ENCODE measurements at regions not wholly inside any gene's neighbourhood (a gene's known extent, or its start where the extent isn't known, plus 50 kb on each side); places are given as distances from the start of the nearest gene placed in this dataset.
A peak's percentile ranks its signal among the peaks of the same experiment; 100 is the strongest.

- no peak for DNase-seq (ENCODE audit: low read depth)
Observed at GRCh38 chr7:131218727-131219128, 108.9 kb upstream of the MKLN1 start.

DNA sequence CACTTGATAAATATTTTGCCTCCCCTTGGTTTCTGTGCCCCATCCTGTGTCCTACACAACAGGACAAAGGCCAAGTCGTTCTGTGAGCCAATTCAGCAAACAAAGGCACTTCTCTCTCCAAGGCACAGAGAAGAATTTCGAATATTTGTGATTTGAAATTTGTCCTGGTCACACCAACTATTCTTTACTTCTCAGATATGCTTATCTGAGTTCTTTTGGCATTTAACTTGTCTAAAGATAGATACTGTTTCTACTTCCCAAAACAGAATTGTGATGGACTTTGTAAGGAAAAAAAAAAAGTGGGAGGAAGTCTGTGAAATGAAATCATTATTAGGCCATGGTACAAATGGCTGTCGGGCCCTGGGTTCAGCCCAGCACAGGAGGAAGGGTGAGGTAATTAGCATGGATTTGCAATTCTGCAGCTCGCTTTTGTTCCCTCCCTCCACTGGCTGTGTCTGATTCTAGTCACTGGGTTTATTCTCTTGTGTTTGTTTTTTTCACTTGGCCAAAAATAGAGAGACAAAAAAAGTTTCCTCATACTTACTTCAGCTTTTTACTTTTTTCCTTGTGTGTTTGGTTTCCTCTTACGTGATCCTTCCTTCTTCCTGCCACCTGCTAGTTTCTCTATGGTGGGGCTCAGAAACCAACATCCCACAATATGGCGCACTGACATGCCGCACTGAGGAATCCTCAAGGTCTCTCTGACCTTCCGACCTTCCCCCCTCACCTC, 108.2 kb upstream of the MKLN1 start:
- no peak for DNase-seq (ENCODE audit: low read depth)

DNA sequence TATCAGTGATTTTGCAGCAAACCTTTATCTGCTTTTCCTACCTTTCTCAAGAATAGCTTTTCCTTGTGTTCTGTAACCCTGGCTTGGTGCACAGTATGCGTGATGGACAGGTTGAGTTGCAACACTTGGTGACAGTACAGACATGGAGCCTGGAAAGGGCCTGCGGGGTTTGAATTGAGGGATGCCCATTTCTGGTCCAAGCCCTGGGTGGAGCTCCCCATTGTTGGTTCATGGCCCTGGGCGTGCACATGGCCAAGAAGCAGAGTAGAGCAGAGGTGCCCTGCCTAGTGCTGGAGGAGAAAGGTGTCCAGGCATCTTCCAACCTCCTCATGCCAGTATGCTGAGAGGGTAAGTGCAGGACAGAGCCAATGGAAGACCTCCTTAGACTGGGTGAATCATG, 106.6 kb upstream of the MKLN1 start:
- DNase-seq (ENCODE audit: low read depth) = no peak

DNA sequence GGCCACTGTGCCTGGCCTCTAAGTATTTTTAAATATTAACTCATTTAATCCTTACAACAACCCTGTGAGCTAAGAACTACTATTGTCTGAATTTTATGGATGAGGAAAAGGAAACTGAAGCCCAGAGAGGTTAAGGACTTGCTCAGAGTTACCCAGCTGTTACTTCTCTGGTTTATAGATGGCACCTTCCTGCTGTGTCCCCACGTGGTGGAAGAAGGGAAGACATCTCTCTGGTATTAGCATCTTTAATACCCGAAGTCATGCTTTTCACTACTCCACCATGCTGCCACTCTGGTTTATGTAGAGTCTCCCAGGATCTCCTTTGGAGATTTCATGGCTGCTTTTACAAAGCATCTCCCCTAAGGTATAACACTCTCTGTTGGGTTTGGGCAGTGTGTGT, 105.5 kb upstream of the MKLN1 start:
- no peak for DNase-seq (ENCODE audit: low read depth)

GRCh38 chr7:131223151-131223550, 104.5 kb upstream of the MKLN1 start:
- DNase-seq (ENCODE audit: low read depth) = no peak

GRCh38 chr7:131224996-131225395, 102.7 kb upstream of the MKLN1 start:
- DNase-seq (ENCODE audit: low read depth) = no peak

DNA sequence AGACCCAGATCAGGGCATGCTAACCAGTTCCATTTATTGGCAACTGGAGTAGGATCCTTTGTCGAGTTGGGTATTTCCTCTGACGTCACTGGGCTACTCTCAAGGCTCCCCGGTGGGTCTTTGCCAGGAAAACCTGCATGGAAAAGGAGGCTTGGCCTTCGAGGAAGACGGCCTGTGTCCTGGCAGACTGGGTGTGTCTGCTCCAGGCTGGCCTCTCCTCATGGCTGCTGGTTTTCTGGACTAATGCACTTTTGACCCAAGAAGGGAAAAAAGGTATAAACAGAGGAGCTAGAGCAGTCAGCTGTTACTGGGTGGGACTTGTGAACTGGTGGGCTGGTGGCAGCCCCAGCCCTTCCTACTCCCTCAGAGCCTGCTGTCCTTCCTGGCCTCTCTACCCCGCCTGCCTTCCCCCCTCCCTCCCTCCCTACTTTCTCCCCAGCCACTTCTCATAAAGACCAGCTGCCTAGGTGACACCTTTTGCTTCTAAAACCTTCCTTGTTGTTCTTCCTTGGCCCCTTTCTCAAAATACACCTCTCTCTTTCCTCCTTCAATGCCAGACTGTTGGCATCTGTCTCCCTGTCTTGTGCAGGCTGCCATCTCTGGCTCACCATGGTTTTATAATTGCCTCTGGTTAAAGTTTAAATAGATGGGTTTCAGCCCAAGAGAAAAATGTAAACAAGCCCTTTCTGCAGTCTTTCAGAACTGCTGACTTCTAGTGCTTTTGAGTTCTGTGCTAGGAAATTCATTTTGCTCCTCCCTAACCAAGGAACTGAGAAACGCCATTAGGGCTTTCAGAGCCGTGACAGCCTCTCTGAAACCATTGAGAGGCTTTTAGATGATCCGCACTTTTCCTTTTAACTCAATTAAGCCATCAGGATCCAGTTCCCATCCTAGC, 101.8 kb upstream of the MKLN1 start:
- peak; percentile 80 for DNase-seq (ENCODE audit: low read depth)

DNA sequence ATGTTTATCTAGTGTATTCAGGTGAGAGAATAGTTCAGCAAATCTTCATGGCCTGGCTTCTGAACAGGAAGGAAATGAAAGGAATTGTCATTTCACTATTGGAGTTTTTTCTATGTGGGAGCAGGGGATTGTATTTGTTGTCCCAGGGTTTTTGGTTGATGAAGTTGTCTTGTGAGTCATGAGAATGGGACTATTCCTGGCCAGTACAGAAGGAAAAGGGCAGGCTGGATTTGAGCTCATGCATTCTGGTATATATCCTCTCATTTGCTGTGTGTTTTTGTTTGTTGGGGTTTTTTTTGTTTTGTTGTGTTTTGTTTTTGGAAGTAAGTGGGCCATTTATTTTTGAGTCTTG, 101.2 kb upstream of the MKLN1 start:
- no peak for DNase-seq (ENCODE audit: low read depth)

GRCh38 chr7:131231381-131232220, 96.1 kb upstream of the MKLN1 start:
- DNase-seq (ENCODE audit: low read depth) = no peak

- no peak for DNase-seq (ENCODE audit: low read depth)
Observed at GRCh38 chr7:131232768-131233167, 94.9 kb upstream of the MKLN1 start.

DNA sequence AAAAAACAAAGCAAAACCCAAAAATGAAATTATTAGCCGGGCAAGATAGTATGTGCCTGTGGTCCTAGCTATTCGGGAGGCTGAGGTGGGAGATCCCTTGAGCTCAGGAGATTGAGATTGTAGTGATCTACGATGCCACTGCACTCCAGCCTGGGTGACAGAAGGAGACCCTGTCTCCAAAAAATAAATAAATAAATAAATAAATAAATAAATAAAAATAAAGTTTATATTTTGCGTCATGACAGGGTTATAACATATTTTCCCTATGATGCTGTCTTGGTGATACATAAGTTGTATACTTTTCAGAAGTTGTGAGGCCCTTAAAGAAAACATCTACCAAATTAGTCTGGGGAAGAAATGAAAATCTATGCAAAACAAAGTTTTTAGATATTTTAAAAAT, 94.5 kb upstream of the MKLN1 start:
- DNase-seq (ENCODE audit: low read depth) = no peak

DNA sequence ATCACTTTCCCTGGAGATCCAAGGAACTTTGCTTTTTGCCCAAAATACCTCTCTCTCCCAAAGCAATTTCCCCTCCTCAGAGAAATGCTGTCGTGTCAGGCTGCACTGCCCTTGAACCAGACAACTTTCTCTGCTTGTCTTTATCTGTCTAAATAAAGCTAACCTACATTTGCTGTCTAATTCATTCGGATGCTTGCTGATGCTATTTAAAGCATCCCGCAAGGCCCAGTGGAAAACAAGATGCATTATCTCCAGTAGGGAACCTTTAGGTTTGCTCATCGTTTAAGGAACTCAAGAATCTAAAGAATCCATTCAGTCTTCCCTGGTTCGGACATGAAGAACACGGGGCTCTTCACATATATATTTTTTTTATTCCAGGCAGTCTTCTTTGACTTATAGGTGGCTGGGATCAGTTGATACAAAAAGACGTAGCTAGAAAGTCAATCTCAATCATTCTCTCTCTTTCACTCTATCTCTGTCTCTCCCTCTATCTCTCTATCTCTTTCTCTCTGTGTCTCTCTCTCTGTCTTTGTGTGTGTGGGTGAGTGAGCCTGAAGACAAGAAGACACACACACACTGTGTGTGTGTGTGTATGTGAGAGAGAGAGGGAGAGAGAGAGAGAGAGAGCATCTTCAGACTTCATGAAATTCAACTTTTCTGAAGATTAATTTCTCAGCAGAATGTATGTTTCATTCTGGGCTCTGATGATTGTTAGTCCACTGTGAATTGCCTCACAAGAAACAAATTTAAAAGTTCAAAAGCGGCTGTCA, 92.8 kb upstream of the MKLN1 start:
- DNase-seq (ENCODE audit: low read depth) = no peak

- DNase-seq (ENCODE audit: low read depth) = peak; percentile 100
Observed at GRCh38 chr7:131235489-131236317, 92.0 kb upstream of the MKLN1 start.

- DNase-seq (ENCODE audit: low read depth) = no peak
Observed at GRCh38 chr7:131236318-131236672, 91.4 kb upstream of the MKLN1 start.

GRCh38 chr7:131238347-131238931, 89.2 kb upstream of the MKLN1 start:
- peak; percentile 96 for DNase-seq (ENCODE audit: low read depth)

DNA sequence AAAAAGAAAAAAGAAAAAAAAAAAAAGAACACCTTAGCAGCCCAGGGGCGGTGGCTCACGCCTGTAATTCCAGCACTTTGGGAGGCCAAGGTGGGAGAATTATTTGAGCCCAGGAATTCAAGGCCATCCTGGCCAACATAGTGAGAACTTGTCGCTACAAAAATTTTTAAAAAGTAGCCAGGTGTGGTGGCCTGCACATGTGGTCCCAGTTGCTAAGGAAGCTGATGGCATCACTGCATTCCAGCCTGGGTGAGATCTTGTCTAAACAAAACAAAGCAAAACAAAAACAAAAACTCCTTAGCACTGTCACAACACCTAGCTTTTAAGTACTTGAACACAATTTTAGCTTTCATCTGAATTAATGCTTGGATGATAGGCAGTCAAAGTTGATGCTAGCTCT, 86.3 kb upstream of the MKLN1 start:
- no peak for DNase-seq (ENCODE audit: low read depth)

DNA sequence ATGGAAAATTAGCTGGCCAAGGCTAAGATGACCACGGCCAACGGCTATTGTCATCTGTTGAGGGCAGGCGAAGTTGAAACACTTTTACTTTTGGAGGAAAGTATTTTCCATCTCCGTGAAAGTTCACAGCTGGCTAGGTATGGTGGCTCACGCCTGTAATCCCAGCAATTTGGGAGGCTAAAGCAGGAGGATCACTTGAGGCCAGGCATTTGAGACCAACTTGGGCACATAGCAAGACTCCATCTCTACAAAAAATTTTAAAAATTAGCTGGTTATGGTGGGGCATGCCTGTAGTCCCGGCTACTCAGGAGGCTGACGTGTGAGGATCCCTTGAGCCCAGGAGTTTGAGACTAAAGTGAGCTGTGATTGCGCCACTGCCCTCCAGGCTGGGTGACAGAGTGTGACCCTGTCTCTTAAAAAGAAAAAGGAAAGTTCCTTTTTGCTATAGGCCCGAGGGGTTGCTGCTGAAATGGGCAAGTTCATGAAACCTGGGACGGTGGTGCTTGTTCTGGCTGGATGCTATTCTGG, 85.5 kb upstream of the MKLN1 start:
- DNase-seq (ENCODE audit: low read depth) = no peak

GRCh38 chr7:131244259-131244852, 83.3 kb upstream of the MKLN1 start:
- peak; percentile 99 for DNase-seq (ENCODE audit: low read depth)

- DNase-seq (ENCODE audit: low read depth) = peak; percentile 99
Observed at GRCh38 chr7:131249003-131249402, 78.7 kb upstream of the MKLN1 start.

- DNase-seq (ENCODE audit: low read depth) = no peak
Observed at GRCh38 chr7:131249483-131249882, 78.2 kb upstream of the MKLN1 start.

All from M059J (cell line).